Activated naive CD4-positive, alpha-beta T cell treated with anti-CD3 and anti-CD28 coated beads for 36 hours (primary cell): ENCODE measurements at regions not wholly inside any gene's neighbourhood (a gene's known extent, or its start where the extent isn't known, plus 50 kb on each side); places are given as distances from the start of the nearest gene placed in this dataset.

Source experiments
- CTCF ChIA-PET: fragments of 350-600 bp; sonication (Branson Sonifier 250); formaldehyde crosslinking; loops from one replicate; lab custom pipeline; 2021; ENCODE audit warnings: antibody characterized with exemption; lab: Charles Lee
- DNase-seq: peaks from one replicate; pipeline ENCODE4 v3.0.0-alpha.2; 2020
- H3K27ac Mint-ChIP-seq: one replicate; pipeline ENCODE4 v1.8.0; 2021; ENCODE audit warnings: mild to moderate bottlenecking, mixed read lengths
- H3K27me3 Mint-ChIP-seq: one replicate; pipeline ENCODE4 v1.8.0; 2021; ENCODE audit warnings: low read depth, mixed read lengths
- H3K36me3 Mint-ChIP-seq: one replicate; pipeline ENCODE4 v1.8.0; 2021; ENCODE audit warnings: low read depth, mixed read lengths
- H3K4me1 Mint-ChIP-seq: one replicate; pipeline ENCODE4 v1.8.0; 2021; ENCODE audit warnings: low read depth, mixed read lengths
- H3K4me3 Mint-ChIP-seq: one replicate; pipeline ENCODE4 v1.8.0; 2021; ENCODE audit warnings: mild to moderate bottlenecking, moderate library complexity, mixed read lengths
- H3K9me3 Mint-ChIP-seq: one replicate; pipeline ENCODE4 v1.8.0; 2021; ENCODE audit warnings: mixed read lengths
- intact Hi-C: fragments of 100-400 bp; cut with micrococcal nuclease; formaldehyde crosslinking; loops from one replicate; pipeline ENCODE4 v1.15.1; 2023

DNA sequence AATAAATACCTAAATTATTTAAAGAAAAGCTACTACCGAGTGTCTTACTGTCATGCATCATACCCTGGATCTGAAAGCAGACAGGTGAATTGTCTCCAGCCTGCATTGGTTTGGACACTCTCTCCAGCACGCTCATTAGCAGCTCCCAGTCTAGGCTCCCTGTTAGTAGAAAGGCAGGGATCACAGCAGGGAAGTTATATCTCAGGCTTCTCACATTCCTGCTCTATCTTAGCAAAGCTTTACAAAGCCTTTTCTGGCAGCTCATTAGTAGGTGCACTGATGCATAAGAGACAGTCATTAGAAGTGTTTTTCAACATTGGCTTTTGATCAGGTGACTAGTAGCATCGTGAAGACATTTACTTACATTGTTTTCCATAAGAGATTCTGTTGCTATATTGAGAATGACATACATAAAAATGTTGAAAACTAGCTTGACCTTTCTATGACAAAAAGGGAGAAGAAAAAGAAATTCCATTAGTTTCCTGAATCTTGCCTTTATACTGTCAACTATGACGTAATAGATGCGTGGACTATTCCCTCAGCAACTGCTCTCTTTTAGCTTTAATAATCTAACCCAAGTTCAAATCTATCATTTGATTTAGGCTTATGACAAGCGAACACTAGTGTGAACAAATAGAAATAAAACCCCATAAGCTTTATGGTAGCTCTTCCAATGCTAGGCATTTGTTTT is 408.7 kb upstream of the KCNH7 start:
- H3K27me3 Mint-ChIP-seq: no peaks in the 10 kb centered on the region
- H3K27ac Mint-ChIP-seq: no peak overlapping the region
- peaks cover 3% of the 10 kb centered on the region for H3K9me3 Mint-ChIP-seq
- H3K4me3 Mint-ChIP-seq: no peak overlapping the region
- no peaks in the 10 kb centered on the region for H3K4me1 Mint-ChIP-seq
- intact Hi-C loops: no loop called here
- H3K36me3 Mint-ChIP-seq: no peaks in the 10 kb centered on the region
- CTCF ChIA-PET: no interaction called here
- no peak for DNase-seq

DNA sequence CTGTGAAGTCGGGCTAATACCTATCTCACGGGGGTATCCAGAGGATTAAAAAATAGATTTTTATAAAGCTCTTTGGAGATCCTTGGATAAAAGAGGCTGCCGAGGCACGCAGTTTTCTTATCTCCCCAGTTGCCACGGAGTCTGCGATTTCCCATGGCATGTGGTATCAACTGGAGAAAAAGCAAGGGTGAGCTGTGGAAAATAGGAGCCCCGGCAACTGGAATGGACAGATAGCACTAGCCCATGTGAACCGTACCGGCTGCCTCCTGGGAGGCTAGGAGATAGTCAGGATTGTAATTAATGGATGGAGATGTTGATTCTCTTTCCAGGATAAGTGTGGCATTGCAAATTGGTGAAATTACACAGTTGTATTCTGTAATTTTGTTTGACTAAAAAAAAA is 407.6 kb upstream of the KCNH7 start:
- CTCF ChIA-PET: no interaction called here
- Mint-ChIP-seq H3K9me3 (peaks cover 8% of the 10 kb centered on the region), H3K36me3 (no peaks in the 10 kb centered on the region), H3K4me3 (no peak overlapping the region), H3K27me3 (no peaks in the 10 kb centered on the region), H3K27ac (no peak overlapping the region), H3K4me1 (no peaks in the 10 kb centered on the region)
- intact Hi-C loops: no loop called here
- no peak for DNase-seq

DNA sequence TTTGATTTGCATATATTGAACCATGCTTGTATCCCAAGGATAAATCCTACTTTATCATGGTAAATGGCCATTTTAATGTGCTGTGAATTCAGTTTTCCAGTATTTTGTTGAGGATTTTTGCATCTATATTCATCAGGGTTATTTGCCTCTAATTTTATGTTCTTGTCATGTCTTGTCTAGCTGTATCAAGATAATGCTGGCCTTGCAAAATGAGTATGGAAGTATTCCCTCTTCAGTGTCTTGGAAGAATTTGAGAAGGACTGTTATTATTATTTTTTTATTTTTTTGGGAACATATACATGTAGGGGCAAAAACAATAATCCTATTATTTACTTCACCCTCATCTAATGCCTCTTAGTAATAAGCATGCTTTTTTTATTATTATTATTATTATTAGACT is 398.0 kb upstream of the KCNH7 start:
- Mint-ChIP-seq H3K4me3 (no peak overlapping the region), H3K27me3 (no peaks in the 10 kb centered on the region), H3K36me3 (no peaks in the 10 kb centered on the region), H3K9me3 (peaks cover 17% of the 10 kb centered on the region), H3K27ac (no peak overlapping the region), H3K4me1 (no peaks in the 10 kb centered on the region)
- CTCF ChIA-PET: no interaction called here
- intact Hi-C loops: no loop called here
- no peak for DNase-seq

DNA sequence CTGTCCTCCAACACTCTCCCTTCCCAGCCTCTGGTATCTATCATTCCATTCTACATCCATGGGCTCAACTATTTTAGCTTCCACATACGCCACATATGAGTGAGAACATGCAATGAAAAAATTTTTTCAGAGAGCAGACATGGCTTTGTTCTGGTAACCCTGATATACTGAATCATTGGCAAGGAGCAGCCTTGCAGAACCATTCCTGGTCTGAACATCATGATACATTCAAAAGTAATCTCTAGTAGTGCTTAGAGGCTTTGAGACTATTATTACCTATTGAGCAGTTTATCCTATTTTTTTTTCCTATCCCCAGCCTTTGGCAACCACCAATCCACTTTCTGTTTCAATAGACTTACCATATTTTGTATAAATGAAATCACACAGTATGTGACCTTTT is 393.1 kb upstream of the KCNH7 start:
- Mint-ChIP-seq H3K9me3 (peaks cover 9% of the 10 kb centered on the region), H3K4me1 (no peaks in the 10 kb centered on the region), H3K27me3 (no peaks in the 10 kb centered on the region), H3K36me3 (no peaks in the 10 kb centered on the region), H3K27ac (no peak overlapping the region), H3K4me3 (no peak overlapping the region)
- intact Hi-C loops: no loop called here
- DNase-seq: no peak
- CTCF ChIA-PET: no interaction called here

DNA sequence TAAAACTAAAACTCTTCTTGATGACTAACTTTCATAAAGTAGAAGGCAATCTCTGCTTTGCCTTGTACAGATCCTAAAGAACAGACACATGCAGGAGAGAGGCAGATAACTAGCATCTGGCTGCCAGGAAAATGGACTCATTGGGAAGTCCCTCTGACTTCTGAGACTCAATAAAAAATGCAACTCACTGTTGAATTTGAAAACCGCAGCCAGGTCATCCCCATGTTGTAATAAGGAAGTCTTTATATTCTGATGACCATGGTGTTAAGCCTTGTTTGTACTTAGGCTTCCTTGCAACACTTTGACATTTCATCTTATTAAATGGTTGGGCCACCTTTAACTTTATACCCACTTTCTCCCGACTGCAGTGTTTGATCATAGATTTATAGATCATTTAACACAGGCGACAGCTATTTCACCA is 375.1 kb upstream of the KCNH7 start:
- Mint-ChIP-seq H3K36me3 (no peaks in the 10 kb centered on the region), H3K9me3 (peaks cover 6% of the 10 kb centered on the region)
- CTCF ChIA-PET: no interaction called here

DNA sequence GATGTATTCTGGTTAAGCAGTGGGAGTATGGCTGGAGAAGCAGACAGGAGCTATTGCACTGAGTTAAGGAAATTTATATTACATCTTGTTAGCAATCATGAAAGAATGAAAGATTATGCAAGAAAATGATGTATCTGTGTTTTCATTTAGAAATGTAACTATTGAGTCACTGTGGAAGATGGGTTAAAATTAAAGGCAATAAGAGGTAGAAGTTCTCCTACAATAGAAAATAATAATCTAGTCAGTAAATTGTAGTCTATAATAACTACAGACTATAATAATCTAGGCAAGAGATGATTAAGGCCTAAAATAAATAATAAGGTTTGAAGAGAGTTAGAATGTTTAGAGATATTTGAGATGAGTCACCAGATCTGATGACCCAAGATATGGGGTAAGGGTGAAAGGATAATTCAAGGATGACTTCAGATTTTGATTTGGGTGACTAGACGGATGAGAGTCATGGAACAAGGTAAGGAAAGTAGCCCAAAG is 371.9 kb upstream of the KCNH7 start:
- no peak for DNase-seq
- no peaks in the 10 kb centered on the region for H3K27me3 Mint-ChIP-seq
- intact Hi-C loops: no loop called here
- CTCF ChIA-PET: no interaction called here
- no peaks in the 10 kb centered on the region for H3K36me3 Mint-ChIP-seq
- H3K4me1 Mint-ChIP-seq: no peaks in the 10 kb centered on the region
- H3K9me3 Mint-ChIP-seq: peaks cover 6% of the 10 kb centered on the region
- no peak overlapping the region for H3K4me3 Mint-ChIP-seq
- no peak overlapping the region for H3K27ac Mint-ChIP-seq

More for the DNA sequence above, 375.1 kb upstream of the KCNH7 start:
- Mint-ChIP-seq H3K27me3 (no peaks in the 10 kb centered on the region), H3K27ac (no peak overlapping the region), H3K4me3 (no peak overlapping the region), H3K4me1 (no peaks in the 10 kb centered on the region)
- DNase-seq: no peak
- intact Hi-C loops: no loop called here

DNA sequence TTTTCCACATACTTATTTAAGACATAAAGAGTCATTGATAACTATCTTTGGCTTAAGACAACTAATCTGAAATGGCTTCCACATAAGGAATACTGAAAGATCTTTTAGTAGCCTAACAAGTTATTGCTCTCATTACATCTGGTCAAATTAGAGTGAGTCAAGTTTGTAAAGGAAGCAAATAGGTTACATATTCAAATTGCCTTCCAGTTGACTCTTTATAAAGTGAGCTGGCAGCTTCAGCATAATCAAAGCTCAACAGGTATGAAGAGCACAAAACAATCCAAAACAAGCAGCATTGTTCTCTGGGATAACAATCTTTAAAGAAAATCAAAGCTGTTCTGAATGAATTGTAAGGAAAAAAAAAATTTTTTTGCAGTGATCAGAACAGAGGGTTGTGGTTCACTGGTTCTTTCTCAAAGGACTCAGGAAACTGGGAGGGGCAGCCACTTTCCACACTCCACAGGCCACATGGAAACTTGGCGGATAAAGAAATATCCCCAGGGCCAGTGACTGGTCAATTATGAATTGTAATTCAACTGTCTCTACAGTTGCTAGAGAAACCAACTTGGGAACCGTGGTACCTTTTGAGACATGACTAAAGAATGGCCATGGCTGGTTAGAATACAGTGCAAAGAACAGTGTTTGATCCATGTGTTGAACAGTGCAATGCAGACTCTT is 369.3 kb upstream of the KCNH7 start:
- intact Hi-C loops: no loop called here
- CTCF ChIA-PET: no interaction called here

DNA sequence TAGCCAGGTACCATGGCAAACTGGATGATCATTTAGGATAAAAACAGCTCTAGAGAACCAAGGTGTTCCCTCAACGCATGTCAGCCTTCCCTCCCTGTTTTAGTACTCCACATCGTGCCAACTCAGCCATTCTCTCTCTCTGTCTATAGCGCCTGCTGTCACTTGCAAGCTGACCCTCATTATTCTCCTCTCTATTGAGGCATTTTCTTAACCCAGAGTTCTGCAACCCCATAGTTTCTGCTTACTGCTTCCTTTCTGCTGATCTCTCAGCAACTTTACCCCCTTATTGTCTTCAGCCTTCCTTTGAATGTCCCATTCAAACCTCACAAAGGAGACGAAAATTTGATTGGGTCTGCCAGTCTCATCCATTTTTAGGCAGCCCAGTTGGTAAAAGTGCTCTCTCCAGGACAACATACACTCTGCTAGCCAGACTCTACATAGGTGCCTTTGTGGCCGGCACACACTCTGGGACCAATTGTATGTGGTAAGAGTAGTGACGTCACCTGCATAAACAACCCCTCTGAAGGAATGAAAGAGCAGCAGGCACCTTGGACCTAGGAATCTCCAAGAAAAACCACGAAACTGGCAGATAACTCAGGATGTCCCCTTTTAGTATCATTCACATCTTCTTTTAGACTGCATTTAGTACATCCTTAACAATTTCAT is 367.2 kb upstream of the KCNH7 start:
- Mint-ChIP-seq H3K36me3 (no peaks in the 10 kb centered on the region), H3K27me3 (no peaks in the 10 kb centered on the region), H3K4me1 (no peaks in the 10 kb centered on the region), H3K9me3 (no peaks in the 10 kb centered on the region), H3K27ac (no peak overlapping the region), H3K4me3 (no peak overlapping the region)
- CTCF ChIA-PET: no interaction called here
- intact Hi-C loops: no loop called here
- DNase-seq: no peak

More for the DNA sequence above, 369.3 kb upstream of the KCNH7 start:
- Mint-ChIP-seq H3K27ac (no peak overlapping the region), H3K27me3 (no peaks in the 10 kb centered on the region), H3K9me3 (no peaks in the 10 kb centered on the region), H3K4me3 (no peak overlapping the region), H3K4me1 (no peaks in the 10 kb centered on the region), H3K36me3 (no peaks in the 10 kb centered on the region)
- no peak for DNase-seq

DNA sequence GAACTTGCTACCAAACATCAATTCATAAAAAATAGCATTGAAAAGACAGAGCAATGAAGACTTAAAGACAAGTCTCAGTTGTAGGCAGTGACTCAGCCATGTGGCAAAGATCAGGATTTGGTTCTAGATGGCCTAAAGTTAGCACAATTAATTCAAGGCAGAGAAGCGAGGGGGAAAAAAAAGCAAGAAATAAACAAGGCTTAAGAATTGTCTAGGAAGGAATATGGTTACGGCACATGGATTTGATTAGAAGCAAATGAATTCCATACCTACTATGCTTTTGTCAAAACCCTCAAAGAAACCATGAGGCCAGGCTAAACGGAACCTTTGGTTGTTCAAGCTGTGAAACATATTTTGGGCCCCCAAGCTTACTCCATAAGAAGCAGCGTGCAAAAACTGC is 362.2 kb upstream of the KCNH7 start:
- no peak for DNase-seq
- intact Hi-C loops: no loop called here
- no peaks in the 10 kb centered on the region for H3K27me3 Mint-ChIP-seq

DNA sequence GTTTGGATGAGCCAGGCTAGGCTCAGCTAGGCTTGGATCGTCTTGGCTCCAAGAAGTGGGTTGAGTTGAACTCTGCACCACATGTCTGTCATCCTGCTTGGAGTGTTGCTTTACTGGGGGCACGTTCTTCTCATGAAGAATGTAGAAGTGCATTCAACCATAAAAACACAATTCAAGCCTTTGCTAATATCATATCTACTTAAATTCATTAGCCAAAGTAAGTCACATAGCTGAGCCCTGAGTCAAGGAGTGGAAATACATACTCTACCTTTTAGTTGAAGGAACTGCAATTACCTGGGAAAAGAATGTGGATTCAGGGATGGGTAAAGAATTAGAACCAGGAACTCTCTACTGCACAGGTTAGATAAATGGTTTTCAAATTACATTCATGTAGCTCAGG is 360.4 kb upstream of the KCNH7 start:
- Mint-ChIP-seq H3K9me3 (peaks cover 4% of the 10 kb centered on the region), H3K4me1 (no peaks in the 10 kb centered on the region), H3K27me3 (no peaks in the 10 kb centered on the region), H3K36me3 (no peaks in the 10 kb centered on the region), H3K4me3 (no peak overlapping the region), H3K27ac (no peak overlapping the region)
- no peak for DNase-seq
- CTCF ChIA-PET: no interaction called here
- intact Hi-C loops: no loop called here

More for the DNA sequence above, 362.2 kb upstream of the KCNH7 start:
- Mint-ChIP-seq H3K36me3 (no peaks in the 10 kb centered on the region), H3K9me3 (no peaks in the 10 kb centered on the region), H3K4me3 (no peak overlapping the region), H3K27ac (no peak overlapping the region), H3K4me1 (no peaks in the 10 kb centered on the region)
- CTCF ChIA-PET: no interaction called here

DNA sequence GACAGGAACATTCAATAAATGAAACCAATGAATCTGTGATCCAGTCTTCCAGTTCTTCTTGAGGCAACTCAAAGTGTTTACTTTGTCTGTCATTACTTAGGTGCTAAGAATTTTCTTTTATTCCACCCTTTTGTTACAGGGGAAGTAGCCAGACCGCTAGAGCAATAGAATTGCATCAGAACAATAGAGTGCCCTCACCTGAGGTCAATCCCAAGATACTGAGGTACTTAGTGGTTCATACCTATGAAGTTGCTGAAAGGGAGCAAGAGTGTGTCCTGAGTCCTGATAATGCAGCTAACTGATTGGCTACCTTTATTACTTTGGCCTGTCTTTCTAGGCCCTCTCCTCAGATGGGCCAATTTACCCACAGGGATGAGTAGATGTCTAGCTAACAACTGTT is 359.4 kb upstream of the KCNH7 start:
- H3K4me1 Mint-ChIP-seq: no peaks in the 10 kb centered on the region
- no peaks in the 10 kb centered on the region for H3K36me3 Mint-ChIP-seq
- intact Hi-C loops: no loop called here
- no peak overlapping the region for H3K4me3 Mint-ChIP-seq
- H3K9me3 Mint-ChIP-seq: peaks cover 4% of the 10 kb centered on the region
- H3K27me3 Mint-ChIP-seq: no peaks in the 10 kb centered on the region
- CTCF ChIA-PET: no interaction called here
- no peak for DNase-seq
- no peak overlapping the region for H3K27ac Mint-ChIP-seq

DNA sequence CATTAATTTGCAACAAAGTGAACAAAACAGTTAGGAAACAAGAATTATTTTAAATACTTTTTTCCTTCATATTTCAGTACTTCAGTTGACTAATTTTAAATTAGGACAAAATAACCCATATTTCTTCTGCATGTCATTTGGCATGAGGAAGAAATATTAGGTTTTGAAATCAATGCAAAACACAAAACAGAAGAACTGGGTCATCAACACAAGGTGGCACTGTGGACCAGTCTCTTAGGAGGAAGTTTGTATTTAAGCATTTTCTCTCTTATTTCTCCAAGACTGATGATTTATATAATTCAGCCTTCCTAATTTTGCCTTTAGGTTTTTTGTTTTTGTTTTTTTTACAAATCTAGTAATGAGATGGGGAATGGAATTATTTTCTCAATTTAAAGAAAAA is 352.8 kb upstream of the KCNH7 start:
- Mint-ChIP-seq H3K27me3 (no peaks in the 10 kb centered on the region), H3K36me3 (no peaks in the 10 kb centered on the region), H3K4me1 (no peaks in the 10 kb centered on the region), H3K27ac (no peak overlapping the region), H3K4me3 (no peak overlapping the region), H3K9me3 (peaks cover 6% of the 10 kb centered on the region)
- intact Hi-C loops: loop anchor here (2.0 kb wide), 3 partner anchors 869 to 1347 kb away; no protein-coding TSS in a partner anchor
- peak; percentile 17 for DNase-seq
- CTCF ChIA-PET: no interaction called here
